LNCaP clone FGC (cell line): ENCODE measurements at regions not wholly inside any gene's neighbourhood (a gene's known extent, or its start where the extent isn't known, plus 50 kb on each side); places are given as distances from the start of the nearest gene placed in this dataset.
A peak's percentile ranks its signal among the peaks of the same experiment; 100 is the strongest.

Source experiments
- DNase-seq: peaks from one replicate; pipeline ENCODE4 v3.0.0-alpha.2; 2011; ENCODE audit warnings: low read depth
- H3K4me3 ChIP-seq: 2 replicates; pipeline ENCODE4 v1.5.1; 2011; ENCODE audit warnings: mild to moderate bottlenecking, low read depth, low read length, control low read depth
- TF ChIP-seq, protein P1 (sequence below): IDR thresholded peaks from 2 replicates; pipeline ENCODE4 v1.5.1; 2012; ENCODE audit warnings: mild to moderate bottlenecking; ENCODE audit not compliant: control insufficient read depth, insufficient read depth; ENCODE audit errors: extremely low read depth

DNA sequence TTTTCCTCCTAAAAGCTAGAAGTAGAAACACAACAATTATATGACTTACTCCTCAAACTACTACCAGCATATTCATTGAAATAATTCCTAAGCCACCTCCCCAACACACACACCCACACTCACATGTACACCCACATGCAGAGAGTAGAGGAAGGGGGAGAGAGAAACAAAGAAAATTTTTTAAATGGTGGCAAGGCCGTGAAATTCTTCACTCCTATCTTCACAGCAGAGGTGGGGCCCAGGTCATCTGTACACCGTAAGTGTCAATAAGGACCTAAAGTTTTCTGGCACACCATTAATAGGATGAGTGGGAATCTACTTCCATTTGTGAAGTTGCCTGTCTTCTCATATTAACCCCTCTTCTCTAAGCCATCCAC lies 73.9 kb upstream of the EGLN3 start:
- H3K4me3 ChIP-seq = no peak overlapping the region
- DNase-seq = no peak
- TF ChIP-seq, protein P1, sequence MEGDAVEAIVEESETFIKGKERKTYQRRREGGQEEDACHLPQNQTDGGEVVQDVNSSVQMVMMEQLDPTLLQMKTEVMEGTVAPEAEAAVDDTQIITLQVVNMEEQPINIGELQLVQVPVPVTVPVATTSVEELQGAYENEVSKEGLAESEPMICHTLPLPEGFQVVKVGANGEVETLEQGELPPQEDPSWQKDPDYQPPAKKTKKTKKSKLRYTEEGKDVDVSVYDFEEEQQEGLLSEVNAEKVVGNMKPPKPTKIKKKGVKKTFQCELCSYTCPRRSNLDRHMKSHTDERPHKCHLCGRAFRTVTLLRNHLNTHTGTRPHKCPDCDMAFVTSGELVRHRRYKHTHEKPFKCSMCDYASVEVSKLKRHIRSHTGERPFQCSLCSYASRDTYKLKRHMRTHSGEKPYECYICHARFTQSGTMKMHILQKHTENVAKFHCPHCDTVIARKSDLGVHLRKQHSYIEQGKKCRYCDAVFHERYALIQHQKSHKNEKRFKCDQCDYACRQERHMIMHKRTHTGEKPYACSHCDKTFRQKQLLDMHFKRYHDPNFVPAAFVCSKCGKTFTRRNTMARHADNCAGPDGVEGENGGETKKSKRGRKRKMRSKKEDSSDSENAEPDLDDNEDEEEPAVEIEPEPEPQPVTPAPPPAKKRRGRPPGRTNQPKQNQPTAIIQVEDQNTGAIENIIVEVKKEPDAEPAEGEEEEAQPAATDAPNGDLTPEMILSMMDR = no peak

DNA sequence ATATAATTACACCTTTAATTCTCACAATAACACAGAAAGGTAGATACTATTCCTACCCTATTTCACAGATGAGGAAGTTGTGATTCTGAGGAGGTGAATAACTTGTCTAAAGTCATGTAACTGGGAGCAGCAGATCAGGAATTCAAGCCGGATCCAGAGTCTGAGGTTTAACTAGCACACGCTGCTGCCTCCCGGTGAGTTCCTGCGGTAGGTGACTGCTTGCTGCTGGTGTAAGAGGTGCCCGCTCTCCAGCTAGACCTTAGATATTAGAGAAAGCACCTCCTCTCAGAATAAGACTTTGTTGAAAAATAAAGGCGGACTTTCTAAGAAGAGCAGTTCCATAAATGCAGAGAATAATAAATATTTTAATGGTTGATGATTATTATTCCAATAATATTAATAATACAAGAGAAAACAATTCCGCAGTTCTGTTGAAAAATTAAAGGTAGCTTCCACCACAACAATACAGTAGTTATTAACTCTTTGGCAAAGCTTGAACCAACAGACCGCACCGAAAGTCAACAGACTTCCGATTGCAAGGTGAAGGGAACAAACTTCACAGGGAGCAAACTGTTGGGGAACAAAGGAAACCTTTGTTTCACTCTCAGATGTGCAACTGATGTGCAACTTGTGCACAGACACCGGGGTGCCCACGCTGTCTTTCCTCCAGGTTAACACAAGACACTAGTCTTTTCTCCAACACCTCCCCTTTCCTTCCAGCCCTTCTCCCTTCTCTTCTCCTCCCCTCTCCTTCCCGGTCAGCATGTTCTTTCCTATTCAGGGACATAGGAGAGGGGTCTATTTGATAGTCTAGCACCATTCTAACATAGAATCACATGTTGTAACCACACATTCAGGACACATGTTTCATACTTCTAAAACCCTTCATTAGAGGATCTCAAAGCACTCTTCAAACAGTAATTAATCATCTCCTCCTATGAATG lies 73.2 kb upstream of the EGLN3 start:
- no peak for DNase-seq
- H3K4me3 ChIP-seq = no peak overlapping the region
- TF ChIP-seq, protein P1 = peak; percentile 23; the same call in 1 of the 2 replicates

DNA sequence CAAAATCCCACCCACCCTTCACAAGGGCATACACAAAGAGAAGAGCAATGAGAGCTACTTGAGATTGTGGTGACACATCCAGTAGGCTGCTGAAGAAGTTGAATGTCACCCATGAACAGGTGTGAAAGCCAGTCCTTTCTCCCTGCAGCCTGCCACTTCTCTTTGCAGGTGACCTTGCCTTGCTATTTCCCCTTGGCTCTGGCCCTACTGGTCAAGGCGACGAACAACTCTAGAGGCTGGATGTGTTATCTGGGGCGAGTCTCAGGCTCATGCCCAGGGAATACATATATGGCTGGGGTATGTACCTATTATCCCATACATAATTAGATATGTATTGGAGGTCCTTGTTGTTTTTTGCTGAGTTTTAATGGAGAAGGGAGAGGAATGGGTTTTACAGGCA lies 70.2 kb upstream of the EGLN3 start:
- no peak overlapping the region for H3K4me3 ChIP-seq
- DNase-seq = no peak
- TF ChIP-seq, protein P1 = no peak

DNA sequence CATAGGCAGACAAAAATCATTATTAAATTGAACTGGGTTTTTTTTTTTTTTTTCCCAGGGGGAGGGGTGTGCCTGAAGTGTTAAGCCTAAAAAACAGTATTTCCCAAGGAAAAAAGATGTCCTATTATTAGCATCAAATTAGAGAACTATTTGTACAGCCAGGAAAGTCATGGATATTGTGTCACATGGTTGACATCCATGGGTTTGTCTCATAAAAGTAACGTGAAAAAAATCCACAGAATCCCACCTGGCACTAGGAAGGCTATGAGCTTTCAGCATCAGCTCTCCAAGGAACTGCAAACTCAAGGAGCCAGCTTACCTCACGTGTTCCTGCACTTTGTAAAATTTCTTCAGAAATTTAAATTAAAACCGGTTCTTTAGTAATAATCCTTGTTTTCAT lies 69.1 kb upstream of the EGLN3 start:
- H3K4me3 ChIP-seq = no peak overlapping the region
- no peak for DNase-seq
- TF ChIP-seq, protein P1 = no peak

DNA sequence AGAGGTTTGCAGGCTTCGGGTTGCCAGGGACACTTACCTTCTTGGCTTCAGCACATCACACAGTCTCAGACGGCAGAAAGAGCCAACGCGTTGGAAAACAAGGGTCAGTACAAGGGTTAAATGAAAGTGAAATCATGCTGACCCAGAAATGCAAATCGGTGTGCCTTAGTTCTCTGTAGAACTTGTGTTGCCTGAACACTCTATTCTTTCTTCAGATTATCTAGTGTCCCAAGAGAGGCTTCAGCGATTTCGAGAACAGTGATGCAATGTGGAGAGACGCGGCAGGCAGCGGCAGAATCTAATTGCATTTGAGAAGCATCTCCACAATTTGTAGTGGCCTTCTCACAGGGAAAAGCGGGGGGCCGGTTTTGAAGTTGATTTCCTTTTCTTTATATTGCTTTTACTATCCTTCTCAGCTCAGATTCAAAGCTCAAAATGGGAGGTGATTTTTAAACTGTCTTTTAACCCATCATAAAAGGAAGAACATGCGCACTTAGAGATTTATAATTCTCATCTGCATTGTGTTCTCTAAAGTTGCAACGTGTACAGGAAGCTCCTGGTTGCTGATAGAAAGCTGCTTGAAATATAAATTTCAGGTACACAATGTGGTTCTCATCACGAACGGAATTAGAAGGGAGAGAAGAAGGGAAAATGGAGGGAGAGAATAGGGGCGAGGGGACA lies 67.8 kb upstream of the EGLN3 start:
- TF ChIP-seq, protein P1 = no peak
- no peak for DNase-seq
- no peak overlapping the region for H3K4me3 ChIP-seq

DNA sequence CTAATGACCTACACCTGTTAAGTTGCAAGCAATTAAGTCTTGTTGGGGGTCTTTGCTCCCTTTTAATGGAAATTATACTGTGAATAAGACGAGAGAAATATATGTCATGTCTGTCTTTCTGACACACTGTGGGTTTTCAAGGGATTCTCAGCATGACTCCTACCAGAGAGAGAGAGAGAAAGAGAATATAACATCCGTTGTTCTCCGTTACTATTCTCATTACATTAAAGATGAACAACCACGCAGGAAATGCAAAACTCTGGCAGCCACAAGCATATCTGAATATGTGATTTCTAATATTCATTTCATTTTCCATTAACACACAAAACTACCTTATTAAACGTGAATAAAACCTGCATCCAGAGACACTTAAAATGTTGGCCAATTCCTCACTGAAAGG lies 67.3 kb upstream of the EGLN3 start:
- TF ChIP-seq, protein P1 = no peak
- no peak overlapping the region for H3K4me3 ChIP-seq
- no peak for DNase-seq
